Skin of body (tissue), 1 donor: ENCODE measurements at regions not wholly inside any gene's neighbourhood (a gene's known extent, or its start where the extent isn't known, plus 50 kb on each side); places are given as distances from the start of the nearest gene placed in this dataset.

Experiments
- DNase-seq: peaks from one replicate; lab custom pipeline; 2025; lab: John Stamatoyannopoulos, UW

DNA sequence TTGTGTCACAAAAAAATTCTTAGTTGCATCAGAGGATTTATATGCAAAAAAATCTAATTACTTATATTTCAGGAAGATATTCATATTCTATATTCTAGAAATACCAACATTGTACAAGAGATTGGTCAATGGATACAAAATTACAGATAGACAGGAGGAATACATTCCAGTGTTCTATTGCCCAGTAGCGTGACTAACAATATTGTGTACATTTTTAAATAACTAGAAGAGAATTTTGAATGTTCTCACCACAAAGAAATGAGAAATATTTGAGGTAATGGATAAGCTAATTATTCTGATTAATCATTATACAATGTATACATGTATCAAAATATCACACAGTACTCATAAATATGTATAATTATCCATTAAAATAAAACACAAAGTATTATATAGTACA, 253.3 kb downstream of the IPMK start:
- DNase-seq: no peak

GRCh38 chr10:58013406-58013805, 254.3 kb downstream of the IPMK start:
- DNase-seq: no peak

GRCh38 chr10:58010073-58010702, 257.5 kb downstream of the IPMK start:
- no peak for DNase-seq

- no peak for DNase-seq
Observed at GRCh38 chr10:58003945-58004344, 263.7 kb downstream of the IPMK start.

GRCh38 chr10:58001159-58001558, 266.5 kb downstream of the IPMK start:
- DNase-seq: no peak

DNA sequence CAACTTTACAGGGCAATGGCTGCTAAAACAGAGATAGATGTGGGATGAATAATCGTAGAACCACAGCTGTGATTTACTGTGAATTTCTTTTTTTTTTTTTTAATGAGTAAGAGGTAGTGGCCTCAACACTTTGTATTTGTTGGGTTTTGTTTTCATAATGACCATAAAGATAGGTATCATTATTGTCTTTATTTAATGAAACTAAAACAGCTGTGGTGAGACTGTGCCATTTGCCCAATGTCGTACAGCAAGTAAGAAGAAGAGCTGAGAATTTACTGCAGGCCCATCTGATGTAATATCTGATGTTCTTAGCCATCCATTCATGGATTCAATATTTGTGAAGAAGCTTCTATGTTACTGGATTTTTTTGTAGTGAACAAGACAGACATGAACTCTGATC, 271.2 kb downstream of the IPMK start:
- DNase-seq: no peak

DNA sequence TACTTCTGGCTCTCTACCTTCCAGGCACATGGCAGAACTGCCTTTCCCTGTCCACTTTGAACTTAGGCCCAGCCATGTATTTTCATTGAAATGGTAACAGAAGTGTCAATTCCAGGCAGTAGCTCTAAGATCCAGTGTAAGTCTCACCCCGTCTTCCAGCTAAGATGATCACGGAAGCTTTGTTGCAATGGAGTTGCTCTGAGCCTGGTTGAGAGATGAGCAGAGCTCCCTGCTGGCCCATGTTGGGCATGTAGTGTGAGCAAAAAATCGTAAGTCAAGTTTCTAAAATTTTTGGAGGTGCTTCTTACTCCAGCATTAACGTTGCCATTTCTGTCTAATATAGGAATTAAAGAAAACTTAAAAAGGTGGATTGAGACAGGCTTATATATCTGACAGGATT, 274.4 kb downstream of the IPMK start:
- no peak for DNase-seq

DNA sequence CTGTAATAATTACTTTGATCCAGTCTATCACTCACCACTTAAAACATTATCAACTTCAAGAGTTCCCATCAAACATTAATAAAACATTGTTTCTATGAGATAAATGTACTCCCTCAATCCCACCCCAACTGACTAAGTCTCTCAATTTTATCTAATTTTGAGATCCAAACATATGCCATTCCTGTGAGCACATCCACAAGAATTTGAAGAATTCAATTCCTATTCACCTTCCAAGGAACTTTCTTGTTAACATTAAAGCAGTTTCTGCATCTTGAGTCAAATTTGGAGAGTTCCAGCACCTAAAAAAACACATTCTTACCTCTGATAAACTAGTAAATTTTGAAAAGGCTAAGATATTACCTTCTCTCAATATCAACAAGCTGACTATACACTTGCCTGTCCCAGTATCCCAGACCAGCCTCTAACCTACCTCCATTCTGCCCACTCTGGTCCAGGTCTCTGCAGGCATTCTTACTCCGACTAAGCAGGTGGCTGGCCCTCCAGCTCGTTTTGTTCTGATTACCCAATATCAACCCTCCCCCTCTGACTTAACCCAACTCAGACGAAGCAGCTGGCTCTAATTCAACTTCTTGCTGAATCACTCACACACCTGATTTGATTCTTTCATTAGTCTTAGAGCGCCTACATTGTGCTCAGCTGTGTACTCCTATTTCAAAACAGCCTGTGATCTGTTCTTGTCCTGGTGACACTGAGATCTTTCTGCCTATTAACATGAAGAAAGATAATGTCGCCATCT, 275.2 kb downstream of the IPMK start:
- DNase-seq: no peak

DNA sequence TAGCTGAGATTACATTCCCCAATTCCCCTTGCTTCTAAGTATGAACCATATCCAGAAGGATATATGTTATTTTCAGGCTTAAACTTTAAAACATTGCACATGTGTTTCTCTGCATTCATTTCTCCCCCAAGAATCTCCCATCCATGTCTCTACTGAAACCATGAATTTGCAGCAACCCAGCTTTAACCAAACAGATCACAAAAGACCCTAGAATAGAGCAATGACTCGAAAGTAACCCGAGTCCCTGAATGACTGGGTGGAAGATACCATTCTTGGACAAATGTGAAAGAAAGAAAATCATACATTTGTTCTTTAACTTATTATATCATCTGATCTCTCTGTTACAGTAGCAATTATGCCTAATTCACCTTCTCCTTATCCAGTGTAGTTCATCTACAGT, 278.7 kb downstream of the IPMK start:
- DNase-seq: no peak

GRCh38 chr10:57987055-57987721, 280.5 kb downstream of the IPMK start:
- no peak for DNase-seq

DNA sequence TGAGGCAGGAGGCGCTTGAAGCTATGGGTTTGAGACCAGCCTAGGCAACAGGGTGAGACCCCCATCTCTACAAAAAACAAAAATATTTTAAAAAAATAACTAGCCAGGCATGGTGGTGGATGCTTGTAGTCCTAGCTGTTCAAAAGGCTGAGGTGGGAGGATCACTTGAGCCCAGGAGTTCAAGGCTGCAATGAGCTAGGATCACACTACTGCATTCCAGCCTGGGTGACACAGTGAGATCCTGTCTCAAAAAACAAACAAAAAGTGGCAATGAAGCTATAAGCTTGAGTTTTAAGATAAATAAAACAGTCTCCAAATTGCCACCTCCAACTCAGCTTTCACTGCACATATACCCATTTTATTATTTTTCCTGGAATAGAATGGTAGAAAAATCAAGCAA, 281.3 kb downstream of the IPMK start:
- no peak for DNase-seq

DNA sequence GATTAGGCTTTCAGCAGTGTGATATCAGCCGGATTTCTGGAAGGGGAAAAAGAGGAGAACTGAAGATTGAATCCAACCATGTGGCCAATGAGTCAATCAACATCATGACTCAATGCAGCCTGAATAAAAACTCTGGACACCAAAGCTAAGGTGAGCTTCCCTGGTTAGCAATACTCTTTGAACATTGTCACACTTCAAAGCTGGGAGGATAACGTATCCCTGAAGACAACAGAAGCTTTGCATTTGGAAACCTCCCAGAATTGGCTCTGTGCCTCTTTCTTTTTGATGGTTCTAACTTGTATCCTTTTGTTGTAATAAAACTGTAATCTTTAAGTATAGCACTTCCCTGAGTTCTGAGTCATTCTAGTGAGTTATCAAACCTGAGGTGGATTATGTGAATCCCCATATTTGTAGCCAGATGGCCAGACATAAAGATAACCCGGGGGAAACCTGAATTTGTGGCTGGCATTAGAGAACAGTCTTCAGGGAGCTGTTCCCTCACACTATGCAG, 284.4 kb downstream of the IPMK start:
- no peak for DNase-seq

DNA sequence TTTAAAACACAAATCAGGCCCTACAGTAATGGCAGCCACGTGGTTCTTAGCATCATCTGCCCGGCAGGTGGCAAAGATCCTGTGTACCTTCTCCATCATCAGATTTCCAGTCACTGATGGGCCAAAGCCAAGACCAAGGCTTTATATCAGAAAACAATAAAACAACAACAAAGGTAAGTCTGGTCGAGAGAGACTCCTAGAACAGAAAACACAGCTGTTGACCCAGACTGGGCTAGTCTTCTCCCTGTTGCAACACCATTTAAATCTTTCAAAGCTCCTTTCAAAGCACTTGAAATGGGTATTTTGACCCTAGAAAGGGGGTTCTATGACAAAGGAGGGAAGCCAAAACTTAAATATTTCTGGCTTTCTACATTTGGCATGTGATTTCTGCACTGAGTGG, 285.6 kb downstream of the IPMK start:
- DNase-seq: no peak

- no peak for DNase-seq
Observed at GRCh38 chr10:57979956-57980355, 287.7 kb downstream of the IPMK start.

GRCh38 chr10:57979491-57979890, 288.2 kb downstream of the IPMK start:
- DNase-seq: no peak

DNA sequence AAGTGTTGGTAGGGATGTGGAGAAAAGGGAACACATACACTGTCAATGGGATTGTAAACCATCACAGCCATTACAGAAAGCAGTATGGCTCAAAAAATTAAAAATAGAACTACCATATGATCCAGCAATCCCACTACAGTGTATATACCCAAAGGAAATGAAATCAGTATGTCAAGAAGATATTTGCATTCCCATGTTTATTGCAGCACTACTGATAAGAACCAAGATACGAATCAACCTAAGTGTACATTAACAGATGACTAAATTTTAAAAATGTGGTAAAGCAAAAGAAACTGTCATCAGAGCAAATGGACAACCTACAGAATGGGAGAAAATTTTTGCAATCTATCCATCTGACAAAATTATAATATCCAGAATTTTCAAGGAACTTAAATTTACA, 290.4 kb downstream of the IPMK start:
- DNase-seq: no peak

- no peak for DNase-seq
Observed at GRCh38 chr10:57973451-57973850, 294.2 kb downstream of the IPMK start.

DNA sequence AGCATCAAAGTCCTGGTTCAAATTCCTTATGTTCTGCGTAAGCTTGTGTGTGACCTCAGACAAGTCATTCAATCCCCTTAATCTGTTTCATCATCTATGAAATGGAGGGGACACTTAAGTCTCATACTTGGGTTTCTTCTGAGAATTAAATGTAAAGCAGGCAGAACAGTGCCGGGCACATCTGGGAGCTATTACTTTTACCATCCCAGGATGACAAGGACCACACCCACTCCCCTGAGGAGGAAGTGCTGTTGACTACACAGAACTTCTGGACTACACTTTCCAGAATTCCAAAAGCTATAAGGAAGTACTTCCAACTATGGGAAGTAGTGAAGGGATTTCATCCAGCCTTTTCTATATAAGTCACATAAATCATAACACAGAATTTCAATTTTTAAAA, 294.9 kb downstream of the IPMK start:
- DNase-seq: no peak

- no peak for DNase-seq
Observed at GRCh38 chr10:57968328-57969016, 299.2 kb downstream of the IPMK start.

GRCh38 chr10:57964351-57964750, 303.3 kb downstream of the IPMK start:
- DNase-seq: no peak

GRCh38 chr10:57963546-57963945, 304.1 kb downstream of the IPMK start:
- DNase-seq: no peak

GRCh38 chr10:57962839-57963238, 304.9 kb downstream of the IPMK start:
- no peak for DNase-seq
